Neuronal stem cell (in vitro differentiated cells): ENCODE measurements at regions not wholly inside any gene's neighbourhood (a gene's known extent, or its start where the extent isn't known, plus 50 kb on each side); places are given as distances from the start of the nearest gene placed in this dataset.

Source experiments
- DNase-seq: peaks from one replicate; pipeline ENCODE4 v3.0.0-alpha.2; 2013; ENCODE audit warnings: low spot score
- H2AFZ ChIP-seq: one replicate; pipeline ENCODE4 v1.6.1; 2013; ENCODE audit warnings: mild to moderate bottlenecking, low read length, inconsistent platforms
- H2AK5ac ChIP-seq: 2 replicates; pipeline ENCODE4 v1.6.1; 2013; ENCODE audit warnings: low read depth, mild to moderate bottlenecking, inconsistent platforms, low read length, moderate library complexity, mixed read lengths
- H2BK120ac ChIP-seq: 2 replicates; pipeline ENCODE4 v1.6.1; 2013; ENCODE audit warnings: low read depth, mild to moderate bottlenecking, inconsistent platforms, low read length, moderate library complexity, mixed read lengths
- H2BK12ac ChIP-seq: one replicate; pipeline ENCODE4 v1.6.1; 2013; ENCODE audit warnings: low read length, inconsistent platforms
- H2BK15ac ChIP-seq: 2 replicates; pipeline ENCODE4 v1.6.1; 2013; ENCODE audit warnings: mild to moderate bottlenecking, low read length, inconsistent platforms, mixed read lengths
- H2BK5ac ChIP-seq: one replicate; pipeline ENCODE4 v1.6.1; 2013; ENCODE audit warnings: inconsistent platforms, mild to moderate bottlenecking, low read length, moderate library complexity
- H3K14ac ChIP-seq: one replicate; pipeline ENCODE4 v1.6.1; 2013; ENCODE audit warnings: low read length, inconsistent platforms
- H3K18ac ChIP-seq: 2 replicates; pipeline ENCODE4 v1.6.1; 2013; ENCODE audit warnings: low read length, inconsistent platforms
- H3K23ac ChIP-seq: 2 replicates; pipeline ENCODE4 v1.6.1; 2013; ENCODE audit warnings: low read depth, mild to moderate bottlenecking, mixed read lengths, low read length, inconsistent platforms; ENCODE audit not compliant: poor library complexity
- H3K27ac ChIP-seq: replicated peaks from 3 replicates; pipeline ENCODE4 v1.5.1; 2013; ENCODE audit warnings: low read length, inconsistent platforms
- H3K27me3 ChIP-seq, 3 experiments: 2 replicates each; pipeline ENCODE4 v1.6.1; 2013; ENCODE audit warnings: low read length in 3 of 3, mild to moderate bottlenecking in 2 of 3, inconsistent platforms in 1 of 3, low read depth in 1 of 3, mixed read lengths in 1 of 3, moderate library complexity in 1 of 3; ENCODE audit not compliant: control insufficient read depth in 3 of 3, insufficient read depth in 3 of 3
- H3K36me3 ChIP-seq, 2 donors: replicated peaks in 1 of 2; 2 replicates each; pipeline ENCODE4 v1.6.1; 2013; ENCODE audit warnings: low read length in 2 of 2; ENCODE audit not compliant: control insufficient read depth in 2 of 2, insufficient read depth in 2 of 2
- H3K4ac ChIP-seq: 2 replicates; pipeline ENCODE4 v1.6.1; 2013; ENCODE audit warnings: inconsistent platforms, mild to moderate bottlenecking, low read length, moderate library complexity
- H3K4me1 ChIP-seq, 2 donors: 1 replicate in 1 of 2; 2 replicates in 1 of 2; pipeline ENCODE4 v1.6.1; 2013; ENCODE audit warnings: low read length in 2 of 2, low read depth in 1 of 2; ENCODE audit not compliant: control insufficient read depth in 2 of 2, insufficient read depth in 1 of 2
- H3K4me2 ChIP-seq: one replicate; pipeline ENCODE4 v1.6.1; 2013; ENCODE audit warnings: mild to moderate bottlenecking, low read length, inconsistent platforms; ENCODE audit not compliant: insufficient read depth, poor library complexity, severe bottlenecking
- H3K4me3 ChIP-seq, 2 donors: 2 replicates each; pipeline ENCODE4 v1.5.1; 2013; ENCODE audit warnings: low read length in 2 of 2, mild to moderate bottlenecking in 2 of 2, inconsistent platforms in 1 of 2, moderate library complexity in 1 of 2
- H3K79me1 ChIP-seq: one replicate; pipeline ENCODE4 v1.6.1; 2013; ENCODE audit warnings: low read depth, mild to moderate bottlenecking, inconsistent platforms, low read length, moderate library complexity
- H3K9ac ChIP-seq: one replicate; pipeline ENCODE4 v1.6.1; 2013; ENCODE audit warnings: mild to moderate bottlenecking, low read depth, low read length, inconsistent platforms; ENCODE audit not compliant: poor library complexity
- H3K9me3 ChIP-seq, 2 donors: replicated peaks in 1 of 2; 2 replicates each; pipeline versions ENCODE3 to v1.6.1; 2013; ENCODE audit warnings: low read length in 2 of 2, mild to moderate bottlenecking in 2 of 2, inconsistent platforms in 1 of 2, low read depth in 1 of 2, mixed read lengths in 1 of 2, moderate library complexity in 1 of 2; ENCODE audit not compliant: control insufficient read depth in 2 of 2, insufficient read depth in 1 of 2
- H4K8ac ChIP-seq: one replicate; pipeline ENCODE4 v1.6.1; 2013; ENCODE audit warnings: low read depth, mild to moderate bottlenecking, inconsistent platforms, low read length, moderate library complexity
- H4K91ac ChIP-seq: one replicate; pipeline ENCODE4 v1.6.1; 2013; ENCODE audit warnings: low read length, low read depth, mild to moderate bottlenecking, inconsistent platforms; ENCODE audit not compliant: poor library complexity
- WGBS, 2 donors: extraction: QIAGEN DNeasy Blood & Tissue Kit; methylation state at CpG; one replicate each; pipeline ENCODE4 v1.1.7; 2013; ENCODE audit warnings: missing lambda C conversion rate in 2 of 2, mixed read lengths in 1 of 2; ENCODE audit not compliant: insufficient read length in 2 of 2, insufficient replicate concordance in 1 of 2; ENCODE audit errors: extremely low coverage in 2 of 2; 5-methylcytosine and 5-hydroxymethylcytosine counted together

GRCh38 chr5:164580155-164580554 is 1074.7 kb downstream of the MAT2B start:
- no peak overlapping the region for H3K27ac ChIP-seq
- H4K8ac ChIP-seq = no peak overlapping the region
- H3K79me1 ChIP-seq = no peaks in the 10 kb centered on the region
- no peaks in the 10 kb centered on the region for H3K27me3 ChIP-seq
- no peaks in the 10 kb centered on the region for H3K4me1 ChIP-seq
- DNase-seq = no peak
- H3K9me3 ChIP-seq = no peaks in the 10 kb centered on the region
- H2BK12ac ChIP-seq = no peak overlapping the region
- H3K18ac ChIP-seq = no peak overlapping the region
- no peak overlapping the region for H3K23ac ChIP-seq
- no peak overlapping the region for H2BK120ac ChIP-seq
- H4K91ac ChIP-seq = no peak overlapping the region
- no peak overlapping the region for H3K4ac ChIP-seq
- H2BK15ac ChIP-seq = no peak overlapping the region
- H3K9ac ChIP-seq = no peak overlapping the region
- no peak overlapping the region for H2AFZ ChIP-seq
- no peak overlapping the region for H3K14ac ChIP-seq
- H2BK5ac ChIP-seq = no peak overlapping the region
- no CpG with 5 or more reads among the region's 2 CpGs for WGBS, 2 donors
- no peak overlapping the region for H3K4me2 ChIP-seq
- H3K4me3 ChIP-seq = no peak overlapping the region
- no peak overlapping the region for H2AK5ac ChIP-seq
- no peaks in the 10 kb centered on the region for H3K36me3 ChIP-seq

GRCh38 chr5:164581889-164582288 is 1076.5 kb downstream of the MAT2B start:
- no peaks in the 10 kb centered on the region for H3K4me1 ChIP-seq
- H3K27ac ChIP-seq = no peak overlapping the region
- no peak overlapping the region for H2BK12ac ChIP-seq
- no peaks in the 10 kb centered on the region for H3K79me1 ChIP-seq
- no peak overlapping the region for H3K4ac ChIP-seq
- H3K14ac ChIP-seq = no peak overlapping the region
- no peak overlapping the region for H2BK5ac ChIP-seq
- no peak overlapping the region for H4K8ac ChIP-seq
- H2AK5ac ChIP-seq = no peak overlapping the region
- H3K36me3 ChIP-seq = no peaks in the 10 kb centered on the region
- no peaks in the 10 kb centered on the region for H3K9me3 ChIP-seq
- H3K4me3 ChIP-seq = no peak overlapping the region
- H2BK120ac ChIP-seq = no peak overlapping the region
- H3K27me3 ChIP-seq = no peaks in the 10 kb centered on the region
- no peak overlapping the region for H4K91ac ChIP-seq
- H3K23ac ChIP-seq = no peak overlapping the region
- H2BK15ac ChIP-seq = no peak overlapping the region
- no peak overlapping the region for H2AFZ ChIP-seq
- WGBS, 2 donors = no CpG with 5 or more reads among the region's 2 CpGs
- H3K9ac ChIP-seq = no peak overlapping the region
- H3K18ac ChIP-seq = no peak overlapping the region
- DNase-seq = no peak
- no peak overlapping the region for H3K4me2 ChIP-seq

DNA sequence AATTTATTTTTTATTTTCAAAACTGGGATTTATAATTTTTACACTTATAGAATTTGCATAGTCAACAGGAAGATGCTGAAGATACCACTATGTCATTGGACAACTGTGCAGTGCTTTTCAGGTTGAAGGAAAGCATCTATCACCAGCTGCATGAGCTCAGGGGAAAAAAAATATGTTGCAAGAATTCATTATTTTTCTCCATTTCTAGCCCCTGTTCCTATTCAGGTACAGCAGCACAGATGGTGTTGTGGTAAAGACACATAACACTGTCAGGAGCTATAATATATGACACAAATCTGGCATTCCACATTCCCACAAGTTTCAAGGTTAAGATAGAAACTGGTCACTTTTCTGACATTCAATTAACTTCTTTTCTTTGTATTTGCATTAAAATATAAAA is 1088.6 kb downstream of the MAT2B start:
- Histone ChIP-seq H3K36me3 (no peaks in the 10 kb centered on the region), H2AK5ac (no peak overlapping the region), H3K9me3 (no peaks in the 10 kb centered on the region), H2BK15ac (no peak overlapping the region), H3K14ac (no peak overlapping the region), H3K79me1 (no peaks in the 10 kb centered on the region), H3K18ac (no peak overlapping the region), H4K8ac (no peak overlapping the region), H3K23ac (no peak overlapping the region), H4K91ac (no peak overlapping the region), H3K27ac (no peak overlapping the region), H3K4ac (no peak overlapping the region), H3K9ac (no peak overlapping the region), H2BK12ac (no peak overlapping the region), H2AFZ (no peak overlapping the region), H3K4me1 (no peaks in the 10 kb centered on the region), H3K27me3 (no peaks in the 10 kb centered on the region), H2BK5ac (no peak overlapping the region), H3K4me2 (no peak overlapping the region), H2BK120ac (no peak overlapping the region), H3K4me3 (no peak overlapping the region)
- no peak for DNase-seq

DNA sequence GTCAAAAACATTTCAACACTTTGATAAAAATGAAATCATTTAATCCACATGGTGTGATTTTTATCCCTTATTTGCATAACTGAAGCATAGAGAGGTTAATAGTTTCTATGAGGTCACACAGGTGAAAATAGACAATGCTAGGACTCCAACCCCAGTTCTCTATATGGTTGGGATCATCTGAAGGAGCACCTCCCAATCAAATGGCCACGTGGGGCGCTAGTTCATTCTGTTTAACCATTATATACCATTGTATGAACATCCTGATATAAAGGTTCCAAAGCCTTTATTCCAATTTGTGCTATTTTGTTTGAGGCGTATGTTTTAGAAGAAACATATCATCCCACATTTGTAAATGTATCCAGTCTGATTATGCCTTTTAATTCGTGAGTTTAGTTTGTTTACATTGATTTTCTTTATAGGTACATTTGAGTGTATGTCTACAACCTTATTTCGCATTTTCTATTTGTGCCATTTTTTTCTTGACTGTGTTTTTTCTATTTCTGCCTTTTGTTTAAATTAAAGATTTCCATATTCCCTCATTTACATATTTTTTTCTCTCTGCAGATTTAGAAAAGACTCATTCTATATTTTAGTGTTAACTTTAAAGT is 1092.0 kb downstream of the MAT2B start:
- H2AK5ac ChIP-seq = no peak overlapping the region
- H2BK120ac ChIP-seq = no peak overlapping the region
- no peak overlapping the region for H4K8ac ChIP-seq
- no peak overlapping the region for H2AFZ ChIP-seq
- no peak overlapping the region for H3K14ac ChIP-seq
- H3K4me3 ChIP-seq = no peak overlapping the region
- no peak overlapping the region for H4K91ac ChIP-seq
- no CpG with 5 or more reads among the region's 5 CpGs for WGBS, 2 donors
- no peak for DNase-seq
- H2BK12ac ChIP-seq = no peak overlapping the region
- no peak overlapping the region for H3K23ac ChIP-seq
- H3K4ac ChIP-seq = no peak overlapping the region
- no peaks in the 10 kb centered on the region for H3K4me1 ChIP-seq
- no peak overlapping the region for H3K18ac ChIP-seq
- no peak overlapping the region for H3K9ac ChIP-seq
- H3K27ac ChIP-seq = no peak overlapping the region
- H2BK15ac ChIP-seq = no peak overlapping the region
- H3K27me3 ChIP-seq = no peaks in the 10 kb centered on the region
- no peak overlapping the region for H2BK5ac ChIP-seq
- H3K79me1 ChIP-seq = no peaks in the 10 kb centered on the region
- H3K4me2 ChIP-seq = no peak overlapping the region
- peaks cover 3 to 8% of the 10 kb centered on the region in 2 donors for H3K9me3 ChIP-seq
- H3K36me3 ChIP-seq = peaks cover 0 to 4% of the 10 kb centered on the region in 2 donors
